Lung (tissue), 11 donors: ENCODE measurements at regions not wholly inside any gene's neighbourhood (a gene's known extent, or its start where the extent isn't known, plus 50 kb on each side); places are given as distances from the start of the nearest gene placed in this dataset.

Experiments used
- ATAC-seq: fragments of 200-7000 bp; cut with Tn5 transposase; one replicate; pipeline ENCODE4 v1.9.1; 2020; ENCODE audit warnings: moderate number of reproducible peaks; ENCODE audit not compliant: insufficient read depth, low FRiP score
- DNase-seq, 3 donors: peaks; one replicate each; pipeline ENCODE4 v3.0.0-alpha.2; 2013 to 2017
- H3K27ac ChIP-seq, 2 donors: one replicate each; pipeline ENCODE4 v1.5.1; 2013; ENCODE audit warnings: mild to moderate bottlenecking in 2 of 2, moderate library complexity in 2 of 2, control low read depth in 1 of 2, inconsistent platforms in 1 of 2, low read depth in 1 of 2, low read length in 1 of 2
- H3K27me3 ChIP-seq, 3 donors: one replicate each; pipeline ENCODE4 v1.5.1; 2013; ENCODE audit warnings: low read length in 2 of 3; ENCODE audit not compliant: control insufficient read depth in 3 of 3, insufficient read depth in 3 of 3
- H3K36me3 ChIP-seq, 4 donors: one replicate each; pipeline ENCODE4 v1.5.1; 2013; ENCODE audit warnings: low read length in 4 of 4, mild to moderate bottlenecking in 1 of 4, moderate library complexity in 1 of 4; ENCODE audit not compliant: control insufficient read depth in 4 of 4, insufficient read depth in 4 of 4
- H3K4me1 ChIP-seq, 5 donors: one replicate each; pipeline ENCODE4 v1.5.1; 2013; ENCODE audit warnings: low read length in 5 of 5, mild to moderate bottlenecking in 2 of 5, moderate library complexity in 1 of 5; ENCODE audit not compliant: control insufficient read depth in 5 of 5, insufficient read depth in 5 of 5
- H3K4me3 ChIP-seq: one replicate; pipeline ENCODE4 v1.5.1; 2013; ENCODE audit warnings: mild to moderate bottlenecking, control low read depth, moderate library complexity
- H3K9ac ChIP-seq, 2 donors: one replicate each; pipeline ENCODE4 v1.5.1; 2013; ENCODE audit warnings: low read length in 2 of 2, control low read depth in 1 of 2; ENCODE audit not compliant: insufficient read depth in 1 of 2
- H3K9me3 ChIP-seq, 4 donors: one replicate each; pipeline ENCODE4 v1.5.1; 2013; ENCODE audit warnings: low read length in 3 of 4, mild to moderate bottlenecking in 1 of 4, moderate library complexity in 1 of 4; ENCODE audit not compliant: control insufficient read depth in 4 of 4, insufficient read depth in 3 of 4
- CTCF ChIP-seq: IDR thresholded peaks from 2 replicates; pipeline ENCODE4 v1.5.1; 2012; ENCODE audit warnings: mild to moderate bottlenecking; ENCODE audit errors: control extremely low read depth, extremely low read depth
- WGBS, 2 donors: extraction: QIAGEN DNeasy Blood & Tissue Kit; methylation state at CpG; one replicate each; pipeline ENCODE4 v1.1.7; 2013; 5-methylcytosine and 5-hydroxymethylcytosine counted together
- donor health status: control.
- donor health status: control.
- donor health status: Bipolar disorder and iron deficiency.
- donor health status: healthy.
- donor health status: DM: yes; HTN: yes; CAD: no.

- peaks cover 0 to 12% (median 2%) of the 10 kb centered on the region in 4 donors for H3K9me3 ChIP-seq
- H3K27ac ChIP-seq, result no peak overlapping the region
- no peaks in the 10 kb centered on the region for H3K36me3 ChIP-seq
- WGBS, 2 donors, result 77 to 79% methylated on average over 1 of the region's 1 CpG
- H3K4me1 ChIP-seq, result no peaks in the 10 kb centered on the region
- no peak for TF ChIP-seq CTCF
- H3K9ac ChIP-seq, result no peak overlapping the region
- no peak for ATAC-seq
- no peaks in the 10 kb centered on the region for H3K27me3 ChIP-seq
- no peak for DNase-seq
- no peak overlapping the region for H3K4me3 ChIP-seq
Observed at GRCh38 chr2:133790711-133791110, 222.4 kb upstream of the NCKAP5 start.

- ATAC-seq, result no peak
- no peak for DNase-seq
- H3K9me3 ChIP-seq, result peaks cover 0 to 12% (median 2%) of the 10 kb centered on the region in 4 donors
- H3K36me3 ChIP-seq, result no peaks in the 10 kb centered on the region
- WGBS, 2 donors, result 77 to 78% methylated on average over 6 of the region's 6 CpGs
- H3K4me1 ChIP-seq, result no peaks in the 10 kb centered on the region
- H3K27me3 ChIP-seq, result no peaks in the 10 kb centered on the region
- TF ChIP-seq CTCF, result no peak
- no peak overlapping the region for H3K27ac ChIP-seq
- H3K4me3 ChIP-seq, result no peak overlapping the region
- H3K9ac ChIP-seq, result no peak overlapping the region
Observed at GRCh38 chr2:133791191-133791590, 222.9 kb upstream of the NCKAP5 start.

- H3K4me3 ChIP-seq, result no peak overlapping the region
- H3K9ac ChIP-seq, result no peak overlapping the region
- no peak for TF ChIP-seq CTCF
- 84 to 92% methylated on average over 5 of the region's 5 CpGs for WGBS, 2 donors
- no peaks in the 10 kb centered on the region for H3K27me3 ChIP-seq
- ATAC-seq (no peak), DNase-seq (no peak)
- no peaks in the 10 kb centered on the region for H3K36me3 ChIP-seq
- no peak overlapping the region for H3K27ac ChIP-seq
- H3K4me1 ChIP-seq, result no peaks in the 10 kb centered on the region
- H3K9me3 ChIP-seq, result peaks cover 0 to 12% (median 2%) of the 10 kb centered on the region in 4 donors
Observed at GRCh38 chr2:133792223-133792622, 224.0 kb upstream of the NCKAP5 start.

GRCh38 chr2:133794114-133794513, 225.9 kb upstream of the NCKAP5 start:
- H3K4me1 ChIP-seq, result no peaks in the 10 kb centered on the region
- 92 to 93% methylated on average over 1 of the region's 1 CpG for WGBS, 2 donors

More at GRCh38 chr2:133794114-133794513, 225.9 kb upstream of the NCKAP5 start:
- Histone ChIP-seq H3K27ac (no peak overlapping the region), H3K36me3 (no peaks in the 10 kb centered on the region), H3K9me3 (peaks cover 0 to 12% (median 2%) of the 10 kb centered on the region in 4 donors), H3K9ac (no peak overlapping the region), H3K4me3 (no peak overlapping the region), H3K27me3 (no peaks in the 10 kb centered on the region)
- no peak for TF ChIP-seq CTCF
- DNase-seq (no peak), ATAC-seq (no peak)
